GM21390 (cell line): ENCODE measurements at regions not wholly inside any gene's neighbourhood (a gene's known extent, or its start where the extent isn't known, plus 50 kb on each side); places are given as distances from the start of the nearest gene placed in this dataset.

Experiments
- ATAC-seq: cut with Tn5 transposase; IDR thresholded peaks from one replicate; pipeline ENCODE4 v1.9.1; 2021; ENCODE audit not compliant: unreplicated experiment

DNA sequence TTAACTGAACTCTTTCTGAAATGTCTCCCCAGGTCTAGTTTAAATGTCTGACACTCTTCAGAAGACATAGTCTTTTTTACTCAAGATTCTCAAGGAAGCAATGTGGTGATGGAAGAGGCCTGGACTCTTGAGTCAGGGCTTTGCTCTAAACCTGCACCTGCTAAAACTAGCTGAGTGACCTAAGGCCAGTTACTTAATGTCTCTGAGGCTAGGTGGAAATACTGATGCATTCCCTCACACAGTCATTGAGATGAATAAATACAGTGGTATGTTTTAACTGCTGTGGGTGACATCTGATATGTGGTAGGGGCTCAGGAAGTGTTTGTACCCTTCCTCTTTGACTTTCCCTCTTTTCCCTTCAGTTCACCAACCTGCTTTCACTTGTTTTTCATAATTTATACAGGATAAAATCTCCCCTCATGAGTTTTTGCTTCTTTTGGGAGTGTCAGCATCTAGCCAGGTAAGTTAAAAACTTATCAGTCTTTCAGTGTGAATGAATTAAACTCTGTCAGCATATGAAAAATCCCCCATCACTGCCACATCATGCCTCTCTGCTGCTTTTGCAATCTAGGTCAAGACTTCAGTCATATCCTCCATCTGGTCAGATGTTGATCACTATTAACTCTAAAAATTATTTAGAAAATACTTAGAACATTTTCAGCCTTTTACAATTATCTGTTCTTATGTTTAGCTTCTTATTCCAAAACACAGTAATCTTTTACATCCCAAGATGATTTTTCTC is 178.7 kb upstream of the TNFAIP3 start:
- ATAC-seq, result no peak

DNA sequence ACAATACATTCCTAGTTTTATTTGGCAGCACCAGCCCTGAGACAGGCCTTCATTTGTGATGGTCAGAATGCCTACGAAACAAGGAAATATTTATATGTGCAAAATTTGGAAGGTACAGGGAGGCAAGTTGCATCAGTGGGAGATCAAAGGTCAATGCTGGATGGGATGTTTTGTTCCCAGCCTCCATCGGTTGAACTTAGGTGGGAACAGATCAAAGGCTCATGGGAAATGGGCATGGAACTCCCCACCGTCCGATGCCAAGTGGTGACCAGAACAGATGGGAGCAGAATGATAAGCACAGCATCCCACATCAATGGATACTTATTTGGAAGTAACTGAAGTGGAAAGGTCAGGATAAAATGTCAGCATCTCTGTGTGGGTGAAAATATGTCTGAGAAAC is 177.7 kb upstream of the TNFAIP3 start:
- ATAC-seq, result no peak

DNA sequence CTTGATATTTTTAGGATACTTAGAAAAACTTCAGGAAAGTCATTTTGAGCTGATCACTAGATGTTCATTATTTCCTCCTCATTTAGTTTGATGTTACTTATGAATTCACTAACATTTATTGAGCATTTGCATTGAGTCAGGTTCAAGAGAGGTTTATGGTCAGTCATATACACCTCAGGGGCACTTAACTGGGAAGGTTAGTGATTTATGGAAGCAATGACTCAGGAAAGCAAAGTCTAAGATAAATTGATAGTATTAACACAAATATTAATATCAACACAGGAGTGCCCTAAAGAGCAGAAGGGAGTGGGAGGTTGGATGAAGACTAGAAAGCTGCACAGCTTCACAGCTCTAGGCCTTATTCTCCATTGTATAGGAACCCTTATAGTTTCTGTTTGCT is 177.0 kb upstream of the TNFAIP3 start:
- no peak for ATAC-seq

- ATAC-seq, result no peak
Observed at GRCh38 chr6:137690721-137691120, 176.3 kb upstream of the TNFAIP3 start.

GRCh38 chr6:137692308-137692707 is 174.8 kb upstream of the TNFAIP3 start:
- ATAC-seq, result no peak

GRCh38 chr6:137692806-137693205 is 174.3 kb upstream of the TNFAIP3 start:
- no peak for ATAC-seq

DNA sequence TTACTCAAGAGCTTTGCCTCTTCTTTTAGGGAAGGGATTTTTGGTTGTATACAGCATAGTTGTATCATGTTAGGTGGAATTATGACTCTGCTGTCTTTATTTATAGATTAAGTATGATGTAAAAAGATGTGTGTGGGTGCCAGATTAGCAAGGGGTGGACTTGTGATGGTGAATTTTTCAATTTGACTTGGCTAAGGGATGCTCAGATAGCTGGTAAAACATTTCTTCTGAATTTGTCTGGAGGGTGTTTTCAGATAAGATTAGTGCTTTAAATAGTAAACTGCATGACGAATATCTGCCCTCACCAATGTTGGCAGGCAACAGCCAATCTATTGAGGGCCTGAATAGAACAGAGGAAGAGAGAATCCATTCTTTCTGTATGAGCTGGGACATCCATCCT is 173.3 kb upstream of the TNFAIP3 start:
- no peak for ATAC-seq

GRCh38 chr6:137696765-137697164 is 170.3 kb upstream of the TNFAIP3 start:
- ATAC-seq, result no peak

- peak; percentile 75 for ATAC-seq
Observed at GRCh38 chr6:137697267-137697938, 169.7 kb upstream of the TNFAIP3 start.

- ATAC-seq, result no peak
Observed at GRCh38 chr6:137698636-137699030, 168.4 kb upstream of the TNFAIP3 start.

DNA sequence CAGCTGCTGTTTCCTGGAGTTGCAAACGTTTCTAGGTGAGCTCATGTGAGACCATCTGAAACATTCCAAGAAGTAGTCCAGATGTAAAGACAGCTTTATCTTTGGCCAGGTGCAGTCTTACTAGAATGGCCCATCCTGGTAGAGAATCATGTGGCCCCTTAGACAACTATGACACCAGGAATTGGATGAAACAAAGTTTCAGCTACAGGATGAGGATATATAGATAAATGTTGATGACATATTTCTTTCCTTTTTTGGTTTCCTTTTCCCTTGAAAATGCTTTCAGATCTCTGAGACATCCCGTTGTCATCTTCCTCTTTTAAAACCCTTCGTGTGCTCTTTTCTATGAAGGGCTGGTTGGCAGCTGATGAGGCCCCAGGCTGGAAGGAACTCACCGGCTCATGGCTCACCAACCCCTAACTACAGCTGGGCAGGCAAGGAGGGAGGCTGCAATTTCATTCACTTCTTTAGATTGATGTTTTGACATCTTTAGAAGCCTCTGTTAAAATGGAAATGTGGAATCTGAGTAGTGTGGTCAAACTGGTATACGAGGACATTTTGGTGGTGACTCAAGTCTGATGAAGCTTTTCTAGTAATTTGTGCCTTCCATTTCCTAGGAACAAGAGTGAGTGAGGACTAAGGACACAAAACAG is 167.9 kb upstream of the TNFAIP3 start:
- no peak for ATAC-seq

- ATAC-seq, result no peak
Observed at GRCh38 chr6:137700161-137700560, 166.9 kb upstream of the TNFAIP3 start.

GRCh38 chr6:137700751-137701477 is 166.1 kb upstream of the TNFAIP3 start:
- no peak for ATAC-seq

DNA sequence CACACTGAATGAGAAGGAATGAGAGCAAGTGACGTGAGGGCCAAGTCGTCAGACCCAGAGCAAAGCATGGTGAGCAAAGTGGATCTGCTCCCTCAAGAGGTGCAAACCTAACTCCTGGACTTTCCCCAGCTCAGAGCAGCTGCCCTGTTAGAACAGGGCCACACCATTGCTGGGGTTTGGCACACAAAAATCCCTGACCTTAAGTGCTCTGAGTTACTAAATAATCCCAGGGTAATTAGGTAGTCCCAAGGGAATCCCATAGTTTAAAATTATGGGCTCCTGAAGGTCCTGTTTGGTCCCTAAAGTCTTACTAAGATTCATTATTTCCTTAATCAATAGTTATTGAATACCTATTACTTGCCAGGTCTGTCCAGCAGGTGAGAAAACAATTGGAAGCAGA is 165.1 kb upstream of the TNFAIP3 start:
- ATAC-seq, result no peak

DNA sequence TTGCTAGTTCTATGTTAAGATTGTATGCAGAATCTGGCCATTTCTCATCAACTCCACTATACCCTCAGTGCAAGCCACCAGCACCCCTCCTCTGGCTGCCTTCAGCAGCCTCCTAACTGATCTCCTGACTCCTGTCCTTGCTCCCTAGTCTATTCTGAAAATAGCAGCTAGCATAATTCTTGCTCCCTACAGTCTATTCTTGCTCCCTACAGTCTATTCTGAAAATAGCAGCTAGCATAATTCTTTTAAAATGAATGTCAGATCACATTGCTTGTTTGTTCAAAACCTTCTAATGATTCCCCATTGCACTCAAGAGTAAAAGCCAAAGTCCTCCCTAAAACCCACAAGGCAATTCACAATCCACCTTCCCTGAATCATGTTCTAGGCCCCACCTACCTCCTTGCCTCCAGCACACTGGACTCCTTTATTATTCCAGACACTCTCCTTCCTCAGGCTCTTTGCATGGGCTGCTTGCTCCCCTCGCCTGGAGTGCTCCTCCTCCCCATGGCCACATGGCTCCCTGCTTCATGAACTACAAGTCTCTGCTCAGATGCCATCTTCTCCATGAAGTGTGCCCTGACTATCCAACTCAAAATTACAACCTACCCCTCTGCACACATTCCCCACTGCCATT is 164.2 kb upstream of the TNFAIP3 start:
- no peak for ATAC-seq

- no peak for ATAC-seq
Observed at GRCh38 chr6:137704802-137705159, 162.3 kb upstream of the TNFAIP3 start.

DNA sequence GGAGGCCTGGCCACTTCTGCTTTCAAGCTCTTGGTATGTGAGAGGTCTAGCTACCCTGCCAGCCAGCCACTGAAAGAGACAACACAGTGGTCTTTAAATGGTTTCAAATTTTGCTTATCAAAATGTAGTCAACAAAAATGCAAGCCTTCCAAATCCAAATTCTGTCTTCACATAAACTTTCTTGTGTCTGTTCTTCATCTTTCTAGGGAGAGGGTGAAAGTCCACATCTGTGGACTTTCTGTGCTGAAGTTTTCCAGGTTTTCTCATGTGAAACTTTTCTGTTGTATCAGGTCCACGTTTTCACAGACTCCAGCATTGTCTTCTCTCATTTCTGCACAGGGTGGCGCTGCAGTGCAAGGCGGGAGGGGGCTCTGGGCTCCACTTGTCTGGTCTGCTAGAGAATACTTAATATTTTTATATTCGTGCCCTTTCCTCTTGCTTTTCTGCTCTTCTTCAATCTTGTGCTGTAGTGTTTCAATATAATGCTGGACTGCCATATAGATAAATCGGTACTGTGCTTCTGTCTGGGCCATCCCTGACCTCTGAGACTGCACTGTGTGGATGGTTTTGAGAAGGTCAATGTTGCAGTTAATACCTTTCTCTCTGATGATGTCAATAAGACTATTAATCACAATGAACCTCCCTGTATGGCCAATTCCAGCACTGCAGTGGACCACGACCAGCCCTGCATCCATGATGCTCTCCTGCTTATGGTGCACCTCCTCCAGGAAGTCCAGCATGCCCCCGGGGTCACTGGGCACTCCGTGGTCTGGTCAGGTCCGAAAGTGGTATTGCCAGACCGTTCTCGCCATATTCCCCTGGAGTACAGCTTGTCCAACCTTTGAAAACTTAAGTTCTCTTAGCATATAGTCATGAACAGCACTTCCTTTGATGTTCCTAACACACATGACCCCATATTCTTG is 161.6 kb upstream of the TNFAIP3 start:
- ATAC-seq, result peak; percentile 44

DNA sequence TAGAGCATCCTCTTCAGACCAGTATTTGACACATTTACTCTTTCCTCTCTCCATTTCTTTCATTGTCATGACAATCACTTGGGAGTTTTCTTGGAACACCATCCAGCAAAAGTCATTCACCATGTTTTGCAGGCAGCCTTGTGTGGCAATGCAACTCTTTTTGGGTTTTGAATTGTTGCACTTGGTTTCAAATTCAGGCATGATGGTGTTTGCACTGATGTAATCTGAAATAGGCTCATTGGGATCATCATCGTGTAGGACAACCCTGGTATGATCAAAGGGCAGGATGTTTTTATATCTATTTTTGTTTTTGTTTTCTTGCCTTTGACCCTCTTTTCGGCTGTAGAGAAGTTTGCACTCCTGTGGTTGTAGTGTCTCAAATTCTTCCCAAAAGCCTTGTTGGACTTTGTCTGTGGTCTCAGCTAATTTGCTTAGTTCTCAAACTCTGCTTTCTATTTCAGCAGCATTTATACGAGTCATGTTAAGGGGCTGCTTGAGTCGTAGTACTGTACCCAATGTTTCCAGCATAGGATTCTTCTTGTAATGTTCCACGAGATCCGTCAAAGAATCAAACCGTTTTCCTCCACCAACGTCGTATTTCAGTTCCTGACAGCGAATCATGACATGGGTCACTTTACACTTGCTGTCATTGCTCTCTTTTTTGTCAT is 160.8 kb upstream of the TNFAIP3 start:
- ATAC-seq, result no peak

- ATAC-seq, result no peak
Observed at GRCh38 chr6:137707038-137707589, 159.9 kb upstream of the TNFAIP3 start.
